ENCODE measurements at regions not wholly inside any gene's neighbourhood (a gene's known extent, or its start where the extent isn't known, plus 50 kb on each side); places are given as distances from the start of the nearest gene placed in this dataset.

DNA sequence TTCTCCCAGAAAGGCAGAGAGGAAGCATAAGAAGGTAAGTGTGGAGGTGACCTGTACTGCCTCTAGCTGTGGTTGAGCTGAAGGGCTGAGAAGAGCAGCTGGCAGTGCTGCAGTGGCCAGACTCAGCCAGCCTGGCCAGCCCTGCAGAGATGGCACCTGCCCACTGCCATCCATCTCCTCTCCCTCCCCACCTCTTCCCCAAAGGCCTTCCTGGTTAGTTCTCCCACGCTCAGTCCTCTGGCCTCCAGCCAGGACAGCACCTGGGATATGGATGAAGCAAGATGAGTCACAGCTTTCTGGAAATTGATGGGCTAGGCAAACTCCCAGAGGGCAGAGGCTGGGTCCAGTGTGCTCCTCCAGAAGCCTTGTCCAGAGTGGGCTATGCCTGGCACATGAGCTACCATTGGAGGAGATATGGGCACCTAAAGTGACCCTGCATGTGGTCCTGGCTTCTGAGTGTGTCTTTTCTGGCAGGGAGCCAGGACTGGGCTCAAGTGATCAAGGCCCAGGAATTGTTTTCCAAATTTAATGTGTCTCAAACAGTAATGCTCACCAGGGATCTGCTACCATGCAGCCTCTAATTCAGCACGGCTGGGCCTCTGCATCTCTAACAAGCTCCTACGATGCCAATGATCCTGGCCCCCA is 81.0 kb upstream of the CACUL1 start:
- no peak for DNase-seq (ENCODE audit: low spot score)

DNA sequence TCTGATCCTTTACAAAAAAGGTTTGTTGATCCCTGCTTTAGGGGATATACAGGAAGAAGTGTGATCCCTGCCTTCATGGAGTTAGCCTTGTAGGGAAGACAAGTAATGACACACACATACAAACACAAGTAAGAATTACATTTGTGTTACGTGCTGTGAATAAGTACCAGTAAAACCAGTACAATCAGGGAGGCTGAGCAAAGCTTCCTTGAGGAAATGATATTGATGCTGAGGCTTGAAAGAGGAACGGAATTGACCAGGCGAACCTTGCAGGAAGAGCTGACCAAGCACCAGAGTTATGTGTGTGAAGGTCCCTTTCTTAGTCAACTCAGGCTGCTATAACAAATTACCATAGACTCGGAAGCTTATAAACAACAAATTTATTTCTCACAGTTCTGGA is 83.6 kb upstream of the CACUL1 start:
- no peak for DNase-seq (ENCODE audit: low spot score)

DNA sequence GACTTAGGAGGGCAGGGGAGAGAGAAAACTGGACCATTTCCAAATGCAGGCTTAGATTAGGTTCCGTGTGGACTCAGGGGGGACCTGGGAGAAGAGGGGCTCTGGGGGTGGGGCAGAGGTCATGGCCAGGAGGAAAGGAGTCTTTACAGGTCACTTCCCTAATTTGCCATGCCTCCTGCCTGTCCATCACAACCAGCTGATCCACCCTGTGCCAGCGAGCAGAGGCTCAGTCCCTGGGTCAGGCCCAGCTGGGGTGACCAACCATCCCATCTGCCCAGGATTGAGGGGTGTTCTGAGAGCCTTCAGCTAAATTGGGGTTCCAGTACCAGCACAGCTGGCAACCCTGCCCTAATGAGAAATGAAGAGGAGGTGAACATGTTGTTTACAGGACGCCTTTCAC is 84.6 kb upstream of the CACUL1 start:
- no peak for DNase-seq (ENCODE audit: low spot score)

DNA sequence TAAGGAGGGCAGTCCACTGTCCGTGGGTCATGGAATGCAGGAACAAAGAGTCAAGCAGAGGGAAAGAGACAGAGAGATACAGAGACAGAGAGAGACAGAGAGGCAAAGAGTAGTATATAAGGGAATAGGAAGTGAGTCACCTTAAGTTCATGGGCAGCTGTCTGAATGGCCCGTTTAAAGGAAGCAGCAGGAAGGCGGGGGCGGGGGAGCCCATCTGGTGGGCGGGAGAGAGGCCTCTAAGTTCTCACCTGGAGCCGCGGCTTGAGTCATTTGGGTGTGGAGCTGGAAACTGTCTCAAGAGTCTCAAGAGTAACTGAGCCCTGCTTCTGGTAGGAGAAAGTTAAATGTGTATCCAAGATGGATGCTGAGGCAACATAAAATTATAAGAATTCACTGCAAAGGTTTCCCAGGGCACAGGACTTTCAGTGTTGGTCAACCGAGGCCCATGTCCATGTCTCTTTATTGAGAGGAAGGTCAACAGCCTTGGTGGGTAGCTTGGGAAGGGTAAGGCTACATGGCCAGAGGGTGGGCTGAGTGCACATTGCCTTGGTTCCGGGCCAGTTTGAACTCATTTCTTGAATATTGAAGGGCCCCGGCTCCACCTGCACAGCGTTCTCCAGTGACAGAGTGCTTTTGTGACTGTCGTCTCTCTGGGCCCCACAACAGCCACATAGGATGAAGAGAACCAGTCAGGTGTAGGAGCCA is 85.5 kb upstream of the CACUL1 start:
- no peak for DNase-seq (ENCODE audit: low spot score)

DNA sequence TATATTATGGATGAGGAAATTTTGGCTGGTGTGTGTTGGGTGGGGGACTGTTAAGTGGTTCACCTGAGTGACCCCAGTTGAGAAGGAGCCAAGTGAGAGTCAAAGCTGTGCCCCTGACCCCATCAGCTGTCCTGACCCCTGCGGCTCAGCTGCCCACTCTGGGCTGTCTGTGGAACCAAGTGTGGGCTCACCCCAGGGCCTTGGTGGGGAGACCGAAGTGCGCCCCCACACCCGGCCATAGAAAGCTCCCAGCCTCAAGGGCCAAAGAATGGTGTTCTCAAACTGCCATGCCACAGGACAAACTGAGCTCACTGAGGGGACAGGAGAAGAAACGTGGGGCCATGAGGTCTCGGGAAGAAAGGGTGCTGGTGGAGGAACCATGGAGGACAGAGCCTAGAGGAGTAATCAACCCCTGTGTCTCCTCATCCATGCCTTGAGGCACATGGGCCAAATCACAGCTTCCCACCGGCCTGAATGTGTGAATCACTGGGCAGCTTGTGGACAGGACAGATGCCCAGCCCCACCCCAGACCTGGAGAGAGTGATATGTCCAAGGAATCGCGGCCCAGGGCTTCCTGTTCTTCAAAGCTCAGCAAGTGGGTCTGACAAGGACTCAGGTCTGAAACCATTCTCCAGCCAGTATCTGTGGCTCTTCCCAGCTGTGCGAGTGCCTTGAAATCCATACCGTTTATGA is 86.2 kb upstream of the CACUL1 start:
- DNase-seq (ENCODE audit: low spot score): no peak

DNA sequence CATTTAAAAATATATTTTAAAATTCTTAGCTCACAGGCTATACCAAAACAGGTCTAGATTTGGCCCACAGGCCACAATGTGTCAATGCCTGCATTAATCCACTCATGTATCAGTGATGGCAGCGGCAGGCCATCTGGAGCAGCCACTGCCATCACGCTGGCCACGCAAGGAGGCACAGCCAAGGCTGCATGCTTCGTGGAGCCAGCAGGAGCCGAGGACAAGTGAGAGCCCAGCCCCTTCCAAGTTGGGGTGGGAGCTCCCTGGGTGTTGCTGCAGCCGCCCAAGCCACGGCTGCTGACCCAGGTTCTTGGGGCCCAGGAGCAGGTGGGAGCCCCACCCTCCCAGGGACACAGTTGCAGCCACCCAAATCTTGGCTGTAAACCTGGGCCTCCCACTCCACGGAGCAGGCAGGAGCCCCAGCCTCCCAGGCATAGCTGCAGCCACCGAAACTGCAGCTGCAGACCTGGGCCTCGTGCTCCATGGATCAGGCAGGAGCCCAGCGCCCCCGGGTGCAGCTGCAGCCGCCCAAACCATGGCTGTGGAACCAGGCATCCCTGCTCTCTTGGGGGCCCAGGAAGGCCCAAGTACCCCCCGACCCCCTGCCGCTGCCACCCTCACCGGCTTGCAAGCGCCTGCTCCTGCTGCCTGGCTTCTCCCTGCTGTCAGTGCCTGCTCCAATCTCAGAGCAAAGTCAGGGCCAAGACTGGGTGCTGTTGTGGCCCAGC is 87.3 kb upstream of the CACUL1 start:
- no peak for DNase-seq (ENCODE audit: low spot score)

DNA sequence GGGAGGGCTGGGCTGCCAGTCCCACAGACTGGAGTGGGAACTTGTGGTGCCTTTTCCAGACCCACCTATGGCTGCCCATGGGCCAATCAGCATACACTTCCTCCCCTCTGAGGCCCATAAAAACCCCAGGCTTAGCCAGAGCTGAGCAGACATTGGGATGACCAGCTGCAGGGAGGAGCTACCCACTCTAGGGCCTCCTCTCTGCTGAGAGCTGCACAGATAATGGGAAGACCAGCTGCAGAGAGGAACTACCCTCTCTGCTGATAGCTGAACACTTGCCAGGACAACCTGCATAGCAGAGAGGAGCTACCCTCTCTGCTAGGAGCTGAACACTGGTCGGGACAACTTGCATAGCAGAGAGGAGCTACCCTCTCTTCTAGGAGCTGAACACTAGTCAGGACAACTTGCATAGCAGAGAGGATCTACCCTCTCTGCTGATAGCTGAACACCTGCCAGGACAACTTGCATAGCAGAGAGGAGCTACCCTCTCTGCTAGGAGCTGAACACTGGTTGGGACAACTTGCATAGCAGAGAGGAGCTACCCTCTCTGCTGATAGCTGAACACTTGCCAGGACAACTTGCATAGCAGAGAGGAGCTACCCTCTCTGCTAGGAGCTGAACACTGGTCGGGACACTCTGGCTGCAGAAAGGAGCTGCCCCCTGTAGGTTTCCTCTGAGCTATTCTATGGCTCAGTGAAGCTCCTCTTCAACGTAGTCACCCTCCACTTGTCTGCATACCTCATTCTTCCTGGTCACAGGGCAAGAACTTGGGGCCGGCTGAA is 88.3 kb upstream of the CACUL1 start:
- no peak for DNase-seq (ENCODE audit: low spot score)

DNA sequence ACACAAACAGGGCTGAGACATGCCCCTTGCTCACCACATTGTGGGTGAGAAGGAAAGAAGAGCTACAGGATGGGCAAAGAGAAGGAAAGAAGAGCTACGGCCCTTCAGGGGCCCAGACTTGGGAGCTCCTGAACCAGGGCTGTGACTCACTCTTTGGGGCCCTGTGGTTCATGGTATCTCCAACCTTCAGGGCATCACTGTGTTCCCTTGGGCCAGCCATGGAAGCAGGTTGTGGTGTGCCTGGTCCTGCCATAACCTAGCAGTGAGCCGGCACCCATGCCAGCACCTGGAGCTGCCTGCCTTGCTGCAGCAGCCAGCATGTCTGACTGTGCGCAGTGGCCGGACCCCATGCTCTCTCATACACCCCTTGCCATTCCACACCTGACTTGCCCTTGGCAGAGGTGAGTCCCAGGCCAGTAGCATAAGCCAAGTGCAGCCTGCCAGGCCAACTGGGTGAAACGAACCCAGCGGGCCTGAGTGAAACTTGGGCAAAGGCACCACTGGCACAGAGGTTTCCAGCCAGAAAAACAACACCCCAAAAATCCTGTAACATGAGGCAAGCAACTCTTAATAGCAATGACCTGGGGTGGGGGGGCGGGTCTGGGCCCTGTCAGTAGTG is 89.0 kb upstream of the CACUL1 start:
- no peak for DNase-seq (ENCODE audit: low spot score)

DNA sequence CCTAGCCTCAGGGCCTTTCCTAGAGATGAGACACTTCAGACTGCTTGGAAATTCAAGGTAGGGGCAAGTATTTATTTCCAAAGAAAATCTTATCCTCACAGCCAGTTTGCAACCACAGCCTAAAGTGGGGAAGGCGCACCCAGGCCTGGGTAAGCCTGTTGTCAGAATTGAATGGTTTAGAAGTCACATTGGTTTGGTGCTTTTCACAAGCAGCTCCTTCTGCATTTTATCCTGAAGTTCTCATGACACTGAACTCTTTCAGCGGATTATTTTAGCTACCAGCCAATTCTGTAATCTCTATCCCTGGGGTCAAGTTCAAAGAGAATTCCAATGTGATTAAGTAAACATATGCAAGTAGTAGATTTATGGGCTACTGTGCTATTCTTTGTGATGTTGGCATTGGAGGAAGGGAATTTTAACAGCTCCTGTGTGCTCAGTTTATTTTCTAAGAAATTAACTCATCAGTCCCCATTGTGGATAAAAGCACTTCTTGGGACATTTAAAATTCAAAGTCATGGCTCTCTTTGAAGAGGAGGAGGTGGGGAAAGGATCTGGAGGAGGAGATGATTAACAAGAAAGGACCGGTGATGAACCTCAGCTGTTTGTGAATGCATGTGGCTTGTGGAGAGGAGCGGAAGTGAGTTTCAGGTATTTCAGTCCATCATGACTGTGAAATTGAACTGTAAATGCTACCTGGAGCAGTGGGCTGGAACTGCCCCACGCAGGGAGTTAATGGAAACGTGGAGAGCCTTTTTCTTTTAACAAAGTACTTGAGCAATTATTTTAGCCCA is 90.2 kb upstream of the CACUL1 start:
- no peak for DNase-seq (ENCODE audit: low spot score)

DNA sequence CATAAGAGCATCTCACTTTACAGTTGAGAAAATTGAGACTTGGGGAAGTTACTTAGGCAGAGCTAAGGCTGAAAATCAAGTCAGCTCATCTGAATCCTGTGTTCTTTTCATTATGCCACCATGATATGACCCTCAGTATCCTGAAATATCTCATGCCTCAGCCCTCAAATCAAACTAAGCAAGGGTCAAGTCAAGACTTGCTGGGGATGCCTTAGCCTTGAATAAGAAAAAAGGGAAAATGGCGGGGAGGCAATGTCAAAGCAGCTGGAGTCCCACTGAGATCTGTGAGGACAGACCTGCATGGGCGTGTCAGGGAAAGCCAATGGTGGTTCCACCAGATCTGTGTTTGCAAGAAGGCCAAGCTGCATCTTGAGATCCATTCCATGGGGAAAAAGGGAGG is 91.0 kb upstream of the CACUL1 start:
- no peak for DNase-seq (ENCODE audit: low spot score)

DNA sequence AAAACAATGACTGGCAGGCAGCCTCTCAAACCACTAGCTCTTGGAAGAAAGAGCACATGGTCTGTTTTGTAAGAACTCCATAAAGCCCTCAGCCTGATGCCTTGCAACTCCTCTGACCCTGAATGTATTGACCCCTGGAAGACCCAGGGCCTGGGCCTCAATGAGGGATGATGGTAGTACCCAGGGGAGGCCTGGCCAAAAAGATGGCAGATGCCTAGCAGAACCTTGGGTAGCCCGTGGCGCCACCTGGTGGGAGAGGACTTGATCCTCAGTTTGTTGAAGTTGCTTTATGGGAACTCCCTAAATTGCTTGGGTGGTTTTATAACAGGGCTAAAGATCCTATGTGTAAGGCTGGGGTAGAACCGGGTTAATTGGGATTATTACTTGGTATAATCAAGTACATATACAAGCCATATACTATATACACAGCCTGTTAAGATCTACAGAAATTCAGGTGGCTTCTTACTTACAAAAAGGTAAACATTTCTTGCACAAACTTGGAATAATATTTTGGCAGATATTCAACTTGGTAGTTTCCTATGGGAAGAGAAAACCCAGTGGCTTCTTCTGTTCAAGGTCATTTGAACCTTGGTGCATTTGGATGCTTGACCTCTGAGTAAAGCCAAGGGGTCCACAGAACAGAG is 95.8 kb upstream of the CACUL1 start:
- DNase-seq (ENCODE audit: low spot score): peak; percentile 33

DNA sequence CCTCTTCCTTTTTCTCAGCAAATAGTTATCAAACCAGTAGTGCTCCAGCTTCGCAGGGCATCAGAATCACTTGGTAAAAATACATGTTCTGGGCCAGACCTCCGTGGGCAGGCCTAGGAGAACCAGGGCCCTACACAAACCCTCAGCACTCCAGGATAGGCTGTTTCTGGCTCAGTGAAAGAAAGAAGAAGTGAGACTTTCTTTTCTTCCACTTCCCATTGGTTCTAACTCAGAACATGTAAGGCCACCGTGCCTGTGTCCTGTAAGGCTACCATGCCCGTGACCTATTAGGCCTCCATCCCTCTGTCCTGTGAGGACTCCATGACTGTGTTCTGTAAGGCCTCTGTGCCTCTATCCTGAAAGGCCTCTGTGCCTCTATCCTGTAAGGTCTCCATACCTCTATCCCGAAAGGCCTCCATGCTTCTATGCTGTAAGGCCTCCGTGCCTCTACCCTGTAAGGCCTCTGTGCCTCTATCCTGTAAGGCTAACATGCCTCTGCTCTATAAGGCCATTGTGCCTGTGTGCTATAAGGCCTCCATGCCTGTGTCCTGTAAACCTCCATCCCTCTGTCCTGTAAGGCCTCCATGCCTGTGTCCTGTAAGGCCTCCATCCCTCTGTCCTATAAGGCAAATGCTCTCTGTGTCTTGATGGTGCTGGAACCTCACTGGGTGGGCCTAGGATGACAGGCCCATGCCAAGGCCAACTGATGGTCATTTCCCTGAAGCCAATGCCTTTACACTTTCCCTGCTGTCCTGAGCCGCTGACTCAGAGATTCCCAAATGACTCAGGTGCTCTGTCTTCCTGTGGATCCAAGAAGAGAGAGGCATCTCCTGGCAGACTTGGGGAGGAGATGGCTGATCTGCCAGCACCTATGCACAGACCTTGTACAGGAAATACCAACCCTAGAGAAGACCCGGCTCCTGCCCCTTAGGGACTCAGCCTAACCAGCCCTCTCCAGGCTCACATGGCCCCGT is 96.6 kb upstream of the CACUL1 start:
- DNase-seq (ENCODE audit: low spot score): no peak

DNA sequence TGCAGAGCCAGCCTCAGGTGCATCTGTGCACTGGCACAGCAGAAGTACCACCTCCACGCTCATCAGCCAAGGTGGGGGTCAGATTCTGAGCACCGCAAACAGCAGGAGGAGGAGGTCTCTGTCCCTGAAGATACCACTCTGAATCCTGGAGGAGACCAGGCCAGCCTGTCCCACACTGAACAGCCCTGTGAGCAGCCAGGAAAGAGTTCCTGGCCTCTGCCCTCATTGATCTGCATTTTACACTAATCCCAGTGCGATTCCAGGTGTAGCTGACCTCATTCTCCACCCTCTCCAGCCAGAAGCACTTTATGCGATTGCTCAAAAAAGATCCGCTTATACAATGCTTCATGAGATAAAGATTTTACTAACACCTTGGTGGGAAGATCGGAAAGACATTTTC is 99.1 kb upstream of the CACUL1 start:
- DNase-seq (ENCODE audit: low spot score): no peak

DNA sequence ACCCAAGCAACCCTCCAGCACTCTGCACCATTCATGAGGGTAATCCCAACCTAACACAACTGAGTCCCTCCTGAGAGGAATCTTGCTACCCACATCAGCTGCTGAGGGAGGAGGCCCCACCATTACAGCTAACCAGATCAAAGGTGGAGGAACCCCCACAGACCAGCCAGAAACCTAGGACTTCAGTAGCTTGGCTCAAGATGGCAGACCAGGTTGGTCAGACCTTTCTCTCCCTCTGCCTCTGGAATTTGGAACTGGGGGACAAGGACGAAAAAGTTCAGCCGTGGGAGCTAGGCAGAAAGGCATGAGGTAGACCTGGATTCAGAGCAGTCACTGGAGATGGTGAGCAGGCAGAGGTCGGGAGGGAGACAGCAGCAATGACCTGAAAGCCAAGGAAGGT is 101.3 kb upstream of the CACUL1 start:
- no peak for DNase-seq (ENCODE audit: low spot score)

DNA sequence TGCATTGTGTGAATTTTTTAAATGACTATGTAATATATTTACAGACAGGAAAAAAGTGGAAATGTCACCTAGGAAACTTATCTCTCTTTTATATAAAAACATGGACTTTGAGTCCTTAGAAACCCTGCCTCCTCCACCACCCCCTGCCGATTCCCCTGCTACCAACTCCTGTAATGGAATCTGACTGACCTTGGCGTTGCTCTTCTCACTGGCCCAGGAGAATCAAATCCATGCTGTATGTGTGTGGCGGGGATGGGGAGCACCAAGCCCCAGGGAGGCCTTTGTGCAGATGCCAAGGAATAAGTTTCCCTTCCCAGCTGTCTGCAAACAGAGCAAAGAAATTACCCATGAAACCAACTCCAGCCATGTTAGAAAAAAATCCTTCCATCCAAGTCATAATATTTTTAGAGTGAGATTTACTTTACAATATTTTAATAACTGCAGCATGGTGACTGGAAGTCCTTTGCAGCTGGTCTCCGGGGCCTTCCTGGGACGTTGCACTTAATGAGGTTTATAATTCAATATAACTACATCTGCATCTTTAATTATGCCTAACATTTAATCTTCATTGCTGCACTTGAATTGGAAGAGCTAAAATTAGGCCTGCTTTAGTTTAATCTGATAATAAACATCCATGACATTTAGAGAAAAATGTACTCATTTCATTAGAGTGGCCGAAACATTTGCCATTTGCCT is 111.4 kb upstream of the CACUL1 start:
- DNase-seq (ENCODE audit: low spot score): no peak

DNA sequence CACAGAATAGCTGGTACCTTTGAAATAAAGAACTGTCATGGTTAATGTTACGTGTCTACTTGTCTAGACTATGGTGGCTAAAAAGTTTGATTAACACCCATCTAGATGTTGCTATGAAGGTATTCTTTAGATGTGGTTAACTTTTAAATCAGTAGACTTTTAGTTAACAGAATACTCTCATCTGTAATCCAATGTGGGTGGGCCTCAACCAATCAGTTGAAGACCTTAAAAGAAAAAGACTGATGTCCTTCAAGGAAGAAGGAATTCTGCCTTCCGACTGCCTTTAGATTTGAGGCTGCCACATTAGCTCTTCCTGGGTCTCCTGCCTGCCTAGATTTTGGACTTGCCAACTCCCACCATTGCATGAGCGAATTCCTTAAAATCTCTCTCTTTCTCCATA is 113.0 kb upstream of the CACUL1 start:
- DNase-seq (ENCODE audit: low spot score): no peak

DNA sequence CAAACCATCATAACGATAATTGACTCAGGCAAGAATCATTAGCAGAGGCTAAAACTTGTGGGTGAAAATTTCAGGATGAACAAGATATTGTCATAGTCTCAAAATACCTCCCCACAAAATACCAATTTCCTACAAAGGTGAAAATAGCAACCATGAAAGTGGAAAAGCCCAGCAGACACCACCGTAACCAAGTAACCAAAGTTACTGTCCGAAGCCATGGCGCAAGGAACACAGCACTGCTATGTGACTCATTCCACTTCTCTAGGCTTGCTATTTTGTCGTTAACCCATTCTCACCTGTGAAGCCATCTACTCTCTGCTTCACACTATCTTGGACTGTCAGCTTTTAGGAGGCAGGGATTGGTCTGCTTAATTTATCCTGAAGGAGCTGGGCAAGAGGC is 113.8 kb upstream of the CACUL1 start:
- no peak for DNase-seq (ENCODE audit: low spot score)

DNA sequence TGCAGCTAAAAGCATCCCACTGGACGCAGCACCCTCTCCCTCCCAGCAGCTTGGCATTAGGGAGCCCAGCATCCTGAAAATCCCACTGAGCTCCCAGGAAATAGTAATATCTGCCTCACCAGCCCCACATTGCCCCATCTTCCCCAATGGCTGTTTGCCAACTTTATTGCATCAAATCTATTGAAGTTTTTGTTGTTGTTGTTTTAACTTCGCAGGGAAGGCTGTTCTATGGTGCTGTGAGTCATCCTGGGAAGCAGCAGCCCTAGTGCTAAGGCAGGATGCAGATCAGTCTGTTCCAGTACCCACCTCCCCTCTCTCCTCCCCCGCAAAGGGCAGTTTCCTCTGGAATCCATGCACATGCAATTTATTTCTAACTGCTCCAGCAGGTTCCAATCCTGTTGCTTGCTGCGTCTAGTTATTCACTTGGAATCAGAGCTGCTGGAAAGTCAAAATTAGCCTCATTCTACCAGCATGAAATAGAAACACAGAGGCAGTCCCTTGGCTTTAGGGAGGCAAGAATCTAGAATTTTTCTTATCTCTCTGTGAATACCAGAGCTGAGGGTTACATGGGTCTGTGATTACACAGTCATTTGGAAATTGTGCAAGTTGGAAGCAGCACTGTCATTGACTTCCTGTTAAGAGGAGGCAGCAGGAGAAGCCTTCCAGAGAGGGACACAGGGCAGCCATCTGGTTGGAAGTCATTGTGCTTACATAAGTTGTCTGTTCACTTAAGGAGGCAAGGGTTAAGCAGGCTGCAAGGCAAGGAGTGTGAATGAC is 115.9 kb upstream of the CACUL1 start:
- DNase-seq (ENCODE audit: low spot score): no peak

All from germinal center (tissue), 1 donor.